ENCODE measurements at regions not wholly inside any gene's neighbourhood (a gene's known extent, or its start where the extent isn't known, plus 50 kb on each side); places are given as distances from the start of the nearest gene placed in this dataset.

- TF ChIP-seq POLR2AphosphoS5 (IDR thresholded peaks at IDR 0.05; ENCODE audit: low read depth, low read length) (no peak), POLR2A (IDR thresholded peaks at IDR 0.05; ENCODE audit: low read depth, low read length) (no peak), TAF1 (IDR thresholded peaks at IDR 0.05; ENCODE audit: low read depth, low read length) (no peak), POU2F2 (IDR thresholded peaks at IDR 0.05; ENCODE audit: low read depth, low read length) (no peak), PAX5 (IDR thresholded peaks at IDR 0.05; ENCODE audit: insufficient read depth, low read length, severe bottlenecking) (no peak), SPI1 (IDR thresholded peaks at IDR 0.05; ENCODE audit: low read depth, low read length) (no peak)
These were observed 136.3 kb upstream of the RGMB start for GRCh38 chr5:98637116-98637515.
